ENCODE measurements at regions not wholly inside any gene's neighbourhood (a gene's known extent, or its start where the extent isn't known, plus 50 kb on each side); places are given as distances from the start of the nearest gene placed in this dataset.

- FAIRE-seq = no peak
- TF ChIP-seq RBBP5 (conservative IDR thresholded peaks at IDR 0.05) = no peak
- TF ChIP-seq SIX5 (IDR thresholded peaks at IDR 0.05; ENCODE audit: low read depth, low read length, severe bottlenecking) = no peak
- no peak for TF ChIP-seq HCFC1 (IDR thresholded peaks at IDR 0.05; ENCODE audit: low read length)
- no peak for TF ChIP-seq NR2C2 (IDR thresholded peaks at IDR 0.05; ENCODE audit: borderline replicate concordance, control insufficient read depth, insufficient read length, low read depth)
- TF ChIP-seq RAD51 (IDR thresholded peaks at IDR 0.05) = peak; percentile 30; the same call in 1 of the 2 replicates
- no peak for TF ChIP-seq SUZ12 (IDR thresholded peaks at IDR 0.05; ENCODE audit: unreplicated experiment)
- no peak for TF ChIP-seq HDAC6 (IDR thresholded peaks at IDR 0.05; ENCODE audit: unreplicated experiment)
- no peak for TF ChIP-seq PAX8 (IDR thresholded peaks at IDR 0.05)
- TF ChIP-seq RFX5 (IDR thresholded peaks at IDR 0.05; ENCODE audit: low read depth, low read length) = peak; percentile 87
- no peak for TF ChIP-seq CBX5 (IDR thresholded peaks at IDR 0.05; ENCODE audit: low read depth)
- no peak for TF ChIP-seq SMAD5 (IDR thresholded peaks at IDR 0.05; ENCODE audit: low read depth)
- TF ChIP-seq REST (IDR thresholded peaks at IDR 0.05; ENCODE audit: low read depth, low read length) = no peak
- peak; percentile 70 for TF ChIP-seq DPF2 (IDR thresholded peaks at IDR 0.05)
- TF ChIP-seq WRNIP1 (IDR thresholded peaks at IDR 0.05; ENCODE audit: borderline replicate concordance, low read depth, low read length) = no peak
- no peak for TF ChIP-seq YBX1 (IDR thresholded peaks at IDR 0.05)
- no peak for TF ChIP-seq IRF4 (IDR thresholded peaks at IDR 0.05; ENCODE audit: low read depth, low read length)
- peak; percentile 32; the same call in 1 of the 2 replicates for TF ChIP-seq BCL11A (IDR thresholded peaks at IDR 0.05; ENCODE audit: low read depth, low read length)
- TF ChIP-seq CUX1 (IDR thresholded peaks at IDR 0.05; ENCODE audit: insufficient replicate concordance, low read depth, low read length) = peak; percentile 25
Observed at GRCh38 chr2:136325844-136326331, 207.9 kb upstream of the CXCR4 start.

More at GRCh38 chr2:136325844-136326331, 207.9 kb upstream of the CXCR4 start:
- Histone ChIP-seq H3K4me1 (ENCODE audit: control insufficient read depth, insufficient read depth, low read length) (peaks cover 26% of the 10 kb centered on the region), H3K4me2 (ENCODE audit: control insufficient read depth, insufficient read depth) (no peak overlapping the region), H3K9me3 (replicated peaks; ENCODE audit: control insufficient read depth, insufficient read depth, low read length) (no peaks in the 10 kb centered on the region; the same call in 2 of the 3 replicates), H2AFZ (ENCODE audit: control insufficient read depth, low read depth, low read length) (no peak overlapping the region), H3K27me3 (replicated peaks in 1 of 2; ENCODE audit: control insufficient read depth in 2 of 2, insufficient read depth in 2 of 2, low read length in 1 of 2) (0 out of 4 replicates have a peak, but pooled peaks cover 0 to 2% of the 10 kb centered on the region in 2 experiments), H3K79me2 (ENCODE audit: control insufficient read depth, insufficient read depth, low read length) (no peaks in the 10 kb centered on the region), H3K9ac (ENCODE audit: control insufficient read depth, insufficient read depth, low read length) (no peak overlapping the region), H3K36me3 (ENCODE audit: control insufficient read depth in 2 of 2, insufficient read depth in 2 of 2, low read length in 1 of 2) (no peaks in the 10 kb centered on the region), H3K4me3 (no peak overlapping the region), H3K27ac (ENCODE audit: control insufficient read depth, insufficient read depth) (no peak overlapping the region), H4K20me1 (ENCODE audit: control insufficient read depth, insufficient read depth) (no peaks in the 10 kb centered on the region)
- 58% methylated on average over 1 of the region's 1 CpG for WGBS (ENCODE audit: insufficient coverage, insufficient replicate concordance, low lambda C conversion rate, missing lambda C conversion rate)
- ChIA-PET RAD21 (ENCODE audit: unreplicated experiment) (interaction anchor here (1.0 to 6.0 kb wide), 13 partner anchors 16 to 340 kb away, joined by 3 to 63 read pairs (median 14); partner anchors contain the start of gene DARS1), POLR2A (interaction anchor here (0.6 to 2.1 kb wide), 7 partner anchors 12 to 207 kb away, joined by 3 to 16 read pairs (median 4); no protein-coding TSS in a partner anchor), SMC1A (ENCODE audit: uncharacterized antibody, unreplicated experiment) (interaction anchor here (0.8 to 9.2 kb wide), 20 partner anchors 12 to 272 kb away, joined by 3 to 79 read pairs (median 10); no protein-coding TSS in a partner anchor), CTCF (interaction anchor here (0.9 to 3.3 kb wide), 7 partner anchors 15 to 120 kb away, joined by 3 to 25 read pairs (median 4); no protein-coding TSS in a partner anchor)
- in situ Hi-C loops (cut with MboI) (loop anchor here (5.0 kb wide), 1 partner anchor 194 kb away; no protein-coding TSS in a partner anchor), intact Hi-C loops (cut with micrococcal nuclease; ENCODE audit: unreplicated experiment) (loop anchor here (2.0 to 5.0 kb wide), 8 partner anchors 36 to 339 kb away; partner anchors contain the start of genes CXCR4 and DARS1)
- no TSS peak for BruUV-seq (replicated peaks)
- ATAC-seq = peak; percentile 70
- no peak for DNase-seq (ENCODE audit: low read depth, low spot score)

Measured in GM12878 (cell line).